Activated gamma-delta T cell treated with Interleukin-2 at 50 U/mL for 16 hours (primary cell): ENCODE measurements at regions not wholly inside any gene's neighbourhood (a gene's known extent, or its start where the extent isn't known, plus 50 kb on each side); places are given as distances from the start of the nearest gene placed in this dataset.
"Not testable (repeated sequence)": the region's sequence is repeated elsewhere in the genome, so short reads cannot be mapped to it uniquely, and the experiment has no call there.

ENCODE experiments used
- DNase-seq: peaks from one replicate; pipeline ENCODE4 v3.0.0-alpha.2; 2020

DNA sequence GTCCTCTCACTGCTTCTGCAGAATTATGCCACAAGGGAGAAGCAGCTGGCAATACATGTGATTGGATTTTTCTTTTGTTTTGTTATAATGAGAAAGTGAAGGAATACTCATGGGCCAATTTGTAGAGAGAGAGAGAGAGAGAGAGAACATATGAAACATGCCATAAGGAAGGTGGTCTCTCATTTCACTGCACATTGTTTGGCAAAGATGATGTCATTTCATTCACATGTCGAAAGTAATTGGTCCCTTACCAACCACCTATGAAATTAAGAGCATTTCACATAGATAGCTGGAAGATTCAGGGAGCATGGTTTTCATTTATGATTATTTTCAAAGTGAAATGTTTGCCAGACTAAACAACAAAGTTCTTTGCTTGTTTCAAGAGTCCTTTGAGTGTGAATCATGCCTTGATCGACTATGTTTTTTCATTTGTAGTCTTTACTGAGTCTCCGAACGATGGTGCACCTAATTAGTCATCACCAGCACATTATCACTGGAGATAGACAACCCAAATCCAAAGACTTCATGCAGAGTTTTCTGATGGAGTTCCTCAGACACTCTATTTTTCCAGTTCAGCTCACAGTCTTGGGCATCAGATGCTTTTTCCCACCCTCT, 130.1 kb upstream of the ZEB1 start:
- DNase-seq = no peak

DNA sequence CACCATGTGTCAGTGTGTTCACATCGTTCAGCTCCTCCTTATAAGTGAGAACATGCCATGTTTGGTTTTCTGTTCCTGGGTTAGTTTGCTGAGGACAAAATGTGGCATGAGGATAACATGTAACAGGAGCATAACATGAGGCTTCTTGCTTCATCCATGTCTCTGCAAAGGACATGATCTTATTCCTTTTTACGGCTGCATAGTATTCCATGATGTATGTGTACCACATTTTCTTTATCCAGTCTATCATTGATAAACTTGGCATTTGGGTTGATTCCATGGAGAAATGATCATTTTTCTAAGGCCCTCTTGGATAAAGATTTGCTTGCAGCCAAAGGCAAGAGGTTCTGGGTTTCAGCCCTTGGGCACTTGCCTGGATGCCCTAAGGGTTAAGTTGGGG, 128.5 kb upstream of the ZEB1 start:
- DNase-seq = no peak

- no peak for DNase-seq
Measured at GRCh38 chr10:31192475-31192874, 126.5 kb upstream of the ZEB1 start.

- DNase-seq = no peak
Measured at GRCh38 chr10:31194986-31195385, 124.0 kb upstream of the ZEB1 start.

DNA sequence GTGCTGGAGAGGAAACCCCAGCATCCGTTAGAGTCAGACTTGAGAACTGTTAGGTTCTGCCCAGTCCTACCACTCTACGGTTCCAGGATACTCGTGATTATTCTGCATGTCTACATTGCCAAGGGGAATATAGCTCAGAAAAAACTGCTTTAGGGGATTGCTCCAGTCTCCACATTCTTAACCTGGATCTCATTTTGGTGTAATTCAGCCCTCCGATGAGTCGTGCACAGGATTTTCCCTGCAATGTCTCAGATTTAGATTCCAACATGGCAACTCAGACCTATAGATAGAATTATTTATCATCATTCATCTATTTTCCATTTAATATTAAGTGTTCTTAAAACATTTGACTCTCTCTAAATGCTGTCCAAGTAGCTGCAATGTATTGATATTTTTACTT, 121.1 kb upstream of the ZEB1 start:
- no peak for DNase-seq

DNA sequence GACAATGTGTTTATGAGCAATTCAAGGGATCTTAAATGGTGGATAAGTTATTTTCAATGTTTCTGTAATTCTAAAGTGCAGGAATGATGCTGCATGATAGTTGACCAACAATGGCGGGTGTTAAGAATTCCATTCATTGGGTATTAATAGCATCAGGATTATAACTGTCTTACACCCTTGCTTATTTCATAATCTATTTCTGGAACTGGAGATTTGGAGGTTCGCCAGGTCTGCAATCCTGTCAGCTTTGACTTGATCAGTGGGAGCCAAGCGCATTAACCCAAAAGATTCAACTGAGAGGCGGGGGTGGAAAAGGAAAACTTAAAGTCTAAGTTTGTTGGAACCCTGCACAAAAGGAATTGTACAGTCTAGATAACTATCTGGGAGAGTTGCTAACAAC, 114.9 kb upstream of the ZEB1 start:
- no peak for DNase-seq

GRCh38 chr10:31207636-31208035, 111.4 kb upstream of the ZEB1 start:
- DNase-seq = no peak

- no peak for DNase-seq
Measured at GRCh38 chr10:31209478-31209877, 109.5 kb upstream of the ZEB1 start.

- no peak for DNase-seq
Measured at GRCh38 chr10:31210190-31210589, 108.8 kb upstream of the ZEB1 start.

- DNase-seq = no peak
Measured at GRCh38 chr10:31213959-31214358, 105.1 kb upstream of the ZEB1 start.

DNA sequence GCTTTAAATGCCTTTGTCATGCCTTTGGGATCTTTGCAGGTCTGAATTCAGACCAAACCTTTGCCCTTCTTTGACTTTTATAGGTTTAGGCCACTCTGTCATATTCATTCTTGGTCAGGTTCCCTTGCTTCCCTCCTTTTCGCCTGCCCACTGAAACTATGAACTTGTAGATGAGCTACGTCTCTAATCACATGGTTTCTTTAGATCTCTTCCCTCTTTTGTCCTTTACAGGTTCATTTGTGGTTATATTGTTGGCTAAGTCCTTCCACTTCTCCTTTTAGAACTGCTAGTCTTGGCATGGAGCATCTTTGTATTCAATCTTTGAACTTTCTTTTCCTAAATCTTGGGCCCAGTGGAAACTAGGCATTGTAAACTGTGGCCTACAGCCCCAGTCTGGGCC, 104.0 kb upstream of the ZEB1 start:
- DNase-seq = no peak

GRCh38 chr10:31219306-31219705, 99.7 kb upstream of the ZEB1 start:
- no peak for DNase-seq

- not testable (repeated sequence) for DNase-seq
Measured at GRCh38 chr10:31228780-31229179, 90.2 kb upstream of the ZEB1 start.

DNA sequence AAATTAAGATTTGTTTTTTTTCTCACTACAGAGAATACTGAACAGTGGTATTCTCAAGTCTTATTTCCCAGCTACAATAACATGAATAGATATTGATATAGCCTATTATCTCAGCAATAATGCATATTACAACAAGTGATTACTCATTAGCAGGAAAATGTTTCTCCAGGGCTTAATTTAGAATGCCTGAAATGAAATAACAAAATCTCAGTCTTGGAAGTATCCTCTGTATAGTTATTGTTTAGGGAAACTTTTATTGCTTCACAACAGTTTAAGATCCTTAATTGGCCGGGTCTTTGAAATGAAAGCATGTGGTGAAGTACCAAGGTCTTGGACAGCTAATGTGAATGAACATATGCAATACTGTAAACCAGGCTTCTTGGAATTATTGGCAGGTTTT, 79.1 kb upstream of the ZEB1 start:
- no peak for DNase-seq

GRCh38 chr10:31242902-31243301, 76.1 kb upstream of the ZEB1 start:
- peak; percentile 5 for DNase-seq

DNA sequence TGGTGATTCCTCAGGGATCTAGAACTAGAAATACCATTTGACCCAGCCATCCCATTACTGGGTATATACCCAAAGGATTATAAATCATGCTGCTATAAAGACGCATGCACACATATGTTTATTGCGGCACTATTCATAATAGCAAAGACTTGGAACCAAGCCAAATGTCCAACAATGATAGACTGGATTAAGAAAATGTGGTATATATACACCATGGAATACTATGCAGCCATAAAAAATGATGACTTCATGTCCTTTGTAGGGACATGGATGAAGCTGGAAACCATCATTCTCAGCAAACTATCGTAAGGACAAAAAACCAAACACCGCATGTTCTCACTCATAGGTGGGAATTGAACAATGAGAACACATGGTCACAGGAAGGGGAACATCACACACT, 67.9 kb upstream of the ZEB1 start:
- not testable (repeated sequence) for DNase-seq

GRCh38 chr10:31253237-31253636, 65.8 kb upstream of the ZEB1 start:
- DNase-seq = no peak

GRCh38 chr10:31261511-31262311, 57.3 kb upstream of the ZEB1 start:
- no peak for DNase-seq

- DNase-seq = no peak
Measured at GRCh38 chr10:31262672-31263071, 56.3 kb upstream of the ZEB1 start.

DNA sequence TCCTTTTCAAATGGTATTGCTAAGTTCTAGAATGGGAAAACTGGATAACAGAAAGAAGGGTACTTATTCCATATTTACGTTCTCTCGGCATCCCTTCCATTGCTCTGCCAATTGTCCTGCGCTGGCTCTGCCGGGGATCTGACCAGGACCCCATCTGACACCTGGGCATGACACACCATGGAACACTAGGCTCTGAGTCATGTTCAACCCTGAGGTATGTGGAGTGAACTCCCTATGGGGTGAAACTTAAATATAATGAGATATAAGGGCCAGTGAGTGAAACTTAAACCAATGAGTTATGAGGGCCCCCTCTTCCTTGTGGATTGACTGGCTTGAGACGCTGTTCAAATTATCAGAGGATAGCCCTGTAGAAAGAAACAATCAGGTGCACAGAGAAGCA, 55.1 kb upstream of the ZEB1 start:
- DNase-seq = no peak

DNA sequence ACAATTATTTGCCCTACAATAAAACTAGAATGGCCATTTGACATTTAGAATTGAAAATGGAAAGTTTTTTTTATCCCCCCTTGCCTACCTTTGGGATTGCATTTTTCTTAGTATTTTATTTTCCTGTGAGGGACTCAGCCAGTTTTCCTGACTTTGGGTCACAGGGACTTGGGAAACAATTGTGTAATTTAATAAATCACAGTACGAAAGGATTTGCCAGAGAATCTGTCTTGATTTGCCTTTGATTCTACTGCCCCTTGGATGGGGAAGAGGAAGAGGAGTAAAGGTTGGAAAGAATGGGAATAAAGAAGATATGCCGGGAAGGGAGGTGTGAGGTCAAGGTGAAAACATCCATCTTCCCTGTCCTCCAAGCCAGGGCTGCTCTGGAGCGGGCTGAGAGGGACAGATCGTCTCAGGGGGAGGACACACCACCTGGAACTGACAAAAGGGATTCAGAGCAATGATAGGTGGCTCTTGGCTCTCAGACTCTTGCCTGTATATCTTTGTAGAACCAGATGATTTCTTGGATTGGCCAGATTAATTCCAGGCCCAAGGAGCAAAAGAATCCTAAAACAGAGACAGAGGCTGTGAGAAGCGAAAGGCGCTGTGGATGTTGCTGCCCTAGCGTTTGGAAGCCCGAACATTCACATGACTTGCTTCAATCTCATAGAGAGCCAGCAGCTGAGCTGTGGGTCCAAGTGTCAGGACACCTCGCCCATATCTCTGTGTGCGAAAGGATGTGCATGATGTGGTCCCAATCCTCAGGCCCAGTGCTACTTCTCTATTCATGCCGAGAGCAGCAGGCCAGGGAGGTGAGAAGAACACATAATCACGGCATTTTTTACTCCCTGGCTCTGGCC, 50.3 kb upstream of the ZEB1 start:
- DNase-seq = no peak
